Body of pancreas (tissue), 4 donors: ENCODE measurements at regions not wholly inside any gene's neighbourhood (a gene's known extent, or its start where the extent isn't known, plus 50 kb on each side); places are given as distances from the start of the nearest gene placed in this dataset.

Experiments used
- ATAC-seq: fragments of 150-250 bp; one replicate; pipeline ENCODE4 v1.9.1; 2016
- DNase-seq, 4 donors: peaks; one replicate each; pipeline ENCODE4 v3.0.0-alpha.2; 2019
- H3K27ac ChIP-seq, 4 donors: fragments of 200-600 bp; sonication (generic); 1 replicate in 3 of 4; 2 replicates in 1 of 4; pipeline versions ENCODE4 v1.5.1 to v1.6.1; 2016 to 2019; ENCODE audit warnings: mild to moderate bottlenecking in 1 of 4, mixed read lengths in 1 of 4, moderate library complexity in 1 of 4
- H3K27me3 ChIP-seq, 2 donors: fragments of 200-600 bp; sonication (generic); one replicate each; pipeline ENCODE4 v1.6.0; 2016; ENCODE audit warnings: mild to moderate bottlenecking in 1 of 2
- H3K36me3 ChIP-seq, 2 donors: fragments of 200-600 bp; sonication (generic); replicated peaks in 1 of 2; 2 replicates each; pipeline ENCODE4 v1.5.1; 2016; ENCODE audit warnings: low read depth in 2 of 2; ENCODE audit not compliant: insufficient read depth in 1 of 2
- H3K4me1 ChIP-seq: fragments of 200-600 bp; sonication (generic); one replicate; pipeline ENCODE4 v1.6.0; 2016
- H3K4me3 ChIP-seq, 2 donors: fragments of 200-600 bp; sonication (generic); 1 replicate in 1 of 2; 2 replicates in 1 of 2; pipeline ENCODE4 v1.5.1; 2016 to 2019
- H3K9me3 ChIP-seq, 3 donors: fragments of 200-600 bp; sonication (generic); 1 replicate in 2 of 3; 2 replicates in 1 of 3; pipeline ENCODE4 v1.5.1; 2016
- POLR2A ChIP-seq, 3 donors: fragments of 450-650 bp; IDR thresholded peaks; one replicate each; pipeline ENCODE4 v1.6.1; 2016; ENCODE audit warnings: antibody characterized with exemption in 3 of 3, mild to moderate bottlenecking in 2 of 3
- WGBS, 2 donors: methylation state at CpG; one replicate each; pipeline ENCODE4 v1.1.5; 2017; 5-methylcytosine and 5-hydroxymethylcytosine counted together
- intact Hi-C: fragments of 100-400 bp; cut with DNase I; formaldehyde crosslinking; loops from one replicate; pipeline ENCODE4 v1.15.1; 2023
- TF ChIP-seq, protein P1 (sequence below), 7 experiments: fragments of 450-650 bp in 4 of 7; fragments of 200-600 bp in 3 of 7; sonication (generic) in 3 of 7; IDR thresholded peaks; one replicate each; pipeline ENCODE4 v1.5.1; 2016 to 2019; ENCODE audit warnings: antibody characterized with exemption in 7 of 7

DNA sequence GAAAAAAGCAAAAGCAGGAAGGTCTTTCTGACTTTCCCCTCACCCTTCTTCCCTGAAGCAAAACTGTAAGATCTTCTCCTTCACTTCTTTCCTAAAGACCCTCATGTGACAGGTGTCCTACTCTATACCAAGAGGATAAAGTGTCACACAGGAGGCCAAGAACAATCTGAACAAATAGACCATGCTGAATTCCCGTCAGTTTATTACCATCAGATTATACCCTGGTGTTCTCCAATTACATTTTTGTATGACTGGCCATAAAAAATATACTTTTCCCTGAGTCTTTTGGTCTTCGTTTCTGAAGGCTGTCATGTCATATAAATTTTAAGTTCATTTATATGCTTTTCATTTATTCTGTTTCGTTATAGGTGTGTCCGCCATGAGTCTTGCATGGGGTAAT lies 371.4 kb upstream of the CNTN4 start:
- DNase-seq = no peak
- intact Hi-C loops = no loop called here
- TF ChIP-seq POLR2A (IDR thresholded peaks at IDR 0.05) = no peak
- TF ChIP-seq, protein P1, sequence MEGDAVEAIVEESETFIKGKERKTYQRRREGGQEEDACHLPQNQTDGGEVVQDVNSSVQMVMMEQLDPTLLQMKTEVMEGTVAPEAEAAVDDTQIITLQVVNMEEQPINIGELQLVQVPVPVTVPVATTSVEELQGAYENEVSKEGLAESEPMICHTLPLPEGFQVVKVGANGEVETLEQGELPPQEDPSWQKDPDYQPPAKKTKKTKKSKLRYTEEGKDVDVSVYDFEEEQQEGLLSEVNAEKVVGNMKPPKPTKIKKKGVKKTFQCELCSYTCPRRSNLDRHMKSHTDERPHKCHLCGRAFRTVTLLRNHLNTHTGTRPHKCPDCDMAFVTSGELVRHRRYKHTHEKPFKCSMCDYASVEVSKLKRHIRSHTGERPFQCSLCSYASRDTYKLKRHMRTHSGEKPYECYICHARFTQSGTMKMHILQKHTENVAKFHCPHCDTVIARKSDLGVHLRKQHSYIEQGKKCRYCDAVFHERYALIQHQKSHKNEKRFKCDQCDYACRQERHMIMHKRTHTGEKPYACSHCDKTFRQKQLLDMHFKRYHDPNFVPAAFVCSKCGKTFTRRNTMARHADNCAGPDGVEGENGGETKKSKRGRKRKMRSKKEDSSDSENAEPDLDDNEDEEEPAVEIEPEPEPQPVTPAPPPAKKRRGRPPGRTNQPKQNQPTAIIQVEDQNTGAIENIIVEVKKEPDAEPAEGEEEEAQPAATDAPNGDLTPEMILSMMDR (IDR thresholded peaks at IDR 0.05) = no peak
- no peak for ATAC-seq
- 60 to 69% methylated on average over 4 of the region's 4 CpGs for WGBS, 2 donors
- H3K36me3 ChIP-seq = no peaks in the 10 kb centered on the region
- no peaks in the 10 kb centered on the region for H3K4me1 ChIP-seq
- no peaks in the 10 kb centered on the region for H3K27me3 ChIP-seq
- H3K9me3 ChIP-seq = no peaks in the 10 kb centered on the region
- H3K4me3 ChIP-seq = no peak overlapping the region
- H3K27ac ChIP-seq = no peak overlapping the region

- intact Hi-C loops = no loop called here
- H3K27me3 ChIP-seq = no peaks in the 10 kb centered on the region
- no peaks in the 10 kb centered on the region for H3K4me1 ChIP-seq
- no peaks in the 10 kb centered on the region for H3K9me3 ChIP-seq
- TF ChIP-seq POLR2A (IDR thresholded peaks at IDR 0.05) = no peak
- TF ChIP-seq, protein P1 (IDR thresholded peaks at IDR 0.05) = no peak
- DNase-seq = no peak
- no peak overlapping the region for H3K4me3 ChIP-seq
- ATAC-seq = no peak
- 55 to 68% methylated on average over 5 of the region's 5 CpGs for WGBS, 2 donors
- H3K27ac ChIP-seq = no peak overlapping the region
- no peaks in the 10 kb centered on the region for H3K36me3 ChIP-seq
These were observed 370.2 kb upstream of the CNTN4 start for GRCh38 chr3:1728510-1728909.

- H3K27ac ChIP-seq = no peak overlapping the region
- DNase-seq (no peak), ATAC-seq (no peak)
- 59 to 65% methylated on average over 3 of the region's 3 CpGs for WGBS, 2 donors
- H3K36me3 ChIP-seq = no peaks in the 10 kb centered on the region
- no peaks in the 10 kb centered on the region for H3K27me3 ChIP-seq
- intact Hi-C loops = no loop called here
- no peaks in the 10 kb centered on the region for H3K9me3 ChIP-seq
- no peaks in the 10 kb centered on the region for H3K4me1 ChIP-seq
- H3K4me3 ChIP-seq = no peak overlapping the region
- no peak for TF ChIP-seq POLR2A (IDR thresholded peaks at IDR 0.05)
- TF ChIP-seq, protein P1 (IDR thresholded peaks at IDR 0.05) = no peak
These were observed 364.1 kb upstream of the CNTN4 start for GRCh38 chr3:1734494-1735122.

- no peak for ATAC-seq
- intact Hi-C loops = no loop called here
- WGBS, 2 donors = 33 to 59% methylated on average over 6 of the region's 6 CpGs
These were observed 346.5 kb upstream of the CNTN4 start for GRCh38 chr3:1752205-1752604.

More at GRCh38 chr3:1752205-1752604, 346.5 kb upstream of the CNTN4 start:
- TF ChIP-seq POLR2A (IDR thresholded peaks at IDR 0.05) = no peak
- TF ChIP-seq, protein P1 (IDR thresholded peaks at IDR 0.05) = no peak
- Histone ChIP-seq H3K4me1 (no peaks in the 10 kb centered on the region), H3K27ac (no peak overlapping the region), H3K4me3 (no peak overlapping the region), H3K9me3 (peaks cover 0 to 8% (median 0%) of the 10 kb centered on the region in 3 donors), H3K36me3 (no peaks in the 10 kb centered on the region), H3K27me3 (no peaks in the 10 kb centered on the region)
- DNase-seq = no peak
